OCI-LY7 (cell line): ENCODE measurements at regions not wholly inside any gene's neighbourhood (a gene's known extent, or its start where the extent isn't known, plus 50 kb on each side); places are given as distances from the start of the nearest gene placed in this dataset.

ENCODE experiments used
- CTCF ChIP-seq: fragments of 200-600 bp; sonication (generic); conservative IDR thresholded peaks from 2 replicates; pipeline ENCODE4 v1.5.1; 2014; ENCODE audit warnings: mild to moderate bottlenecking, antibody characterized with exemption, low read length, moderate library complexity, mixed read lengths
- EZH2phosphoT487 ChIP-seq: fragments of 200-600 bp; sonication (generic); IDR thresholded peaks from 2 replicates; pipeline ENCODE4 v1.6.1; 2018; ENCODE audit warnings: low read depth, borderline replicate concordance, mild to moderate bottlenecking, mixed run types, antibody characterized with exemption, low read length, moderate library complexity, mixed read lengths

GRCh38 chr2:239725551-239725890 lies 299.6 kb downstream of the NDUFA10 start:
- TF ChIP-seq CTCF (no peak), EZH2phosphoT487 (no peak)
